Fibroblast of lung (primary cell): ENCODE measurements at regions not wholly inside any gene's neighbourhood (a gene's known extent, or its start where the extent isn't known, plus 50 kb on each side); places are given as distances from the start of the nearest gene placed in this dataset.

Source experiments
- DNase-seq, 2 donors: peaks; one replicate each; pipeline versions ENCODE4 v3.0.0 to v3.0.0-alpha.2; 2010; ENCODE audit warnings: low read depth in 2 of 2
- H2AFZ ChIP-seq: 2 replicates; pipeline ENCODE4 v1.5.1; 2012; ENCODE audit warnings: low read length, control low read depth, inconsistent platforms
- H3K27ac ChIP-seq: 2 replicates; pipeline ENCODE4 v1.5.1; 2011; ENCODE audit warnings: low read length, control low read depth; ENCODE audit not compliant: insufficient read depth
- H3K27me3 ChIP-seq: 2 replicates; pipeline ENCODE4 v1.5.1; 2011; ENCODE audit warnings: mild to moderate bottlenecking, low read length; ENCODE audit not compliant: control insufficient read depth, insufficient read depth
- H3K36me3 ChIP-seq: 2 replicates; pipeline ENCODE4 v1.5.1; 2011; ENCODE audit warnings: low read length; ENCODE audit not compliant: control insufficient read depth, insufficient read depth
- H3K4me1 ChIP-seq: 2 replicates; pipeline ENCODE4 v1.5.1; 2011; ENCODE audit warnings: low read length; ENCODE audit not compliant: control insufficient read depth, insufficient read depth; ENCODE audit errors: extremely low read depth
- H3K4me2 ChIP-seq: 2 replicates; pipeline ENCODE4 v1.5.1; 2011; ENCODE audit warnings: low read length, control low read depth; ENCODE audit not compliant: insufficient read depth; ENCODE audit errors: extremely low read depth
- H3K4me3 ChIP-seq, 4 experiments: fragments of 200-600 bp in 1 of 4; sonication (generic) in 1 of 4; replicated peaks in 1 of 4; 2 replicates each; pipeline ENCODE4 v1.5.1; 2011 to 2016; ENCODE audit warnings: low read length in 4 of 4, low read depth in 3 of 4, mild to moderate bottlenecking in 3 of 4, control low read depth in 2 of 4, inconsistent platforms in 1 of 4, mixed read lengths in 1 of 4; ENCODE audit not compliant: insufficient read depth in 1 of 4; ENCODE audit errors: control extremely low read depth in 1 of 4
- H3K79me2 ChIP-seq: 2 replicates; pipeline ENCODE4 v1.5.1; 2012; ENCODE audit warnings: mild to moderate bottlenecking, low read length, inconsistent platforms; ENCODE audit not compliant: control insufficient read depth, insufficient read depth
- H3K9ac ChIP-seq: 2 replicates; pipeline ENCODE4 v1.5.1; 2011; ENCODE audit warnings: mild to moderate bottlenecking, low read length, control low read depth; ENCODE audit not compliant: insufficient read depth
- H3K9me3 ChIP-seq: 2 replicates; pipeline ENCODE4 v1.5.1; 2012; ENCODE audit warnings: low read depth, low read length; ENCODE audit not compliant: control insufficient read depth, insufficient read depth
- H4K20me1 ChIP-seq: 2 replicates; pipeline ENCODE4 v1.5.1; 2011; ENCODE audit warnings: low read length; ENCODE audit not compliant: control insufficient read depth, insufficient read depth; ENCODE audit errors: extremely low read depth
- CTCF ChIP-seq, 2 donors: IDR thresholded peaks in 1 of 2; conservative IDR thresholded peaks in 1 of 2; 1 replicate in 1 of 2; 2 replicates in 1 of 2; pipeline ENCODE4 v1.5.1; 2011 to 2012; ENCODE audit warnings: low read length in 2 of 2, control low read depth in 1 of 2, inconsistent platforms in 1 of 2, low read depth in 1 of 2, mild to moderate bottlenecking in 1 of 2
- EZH2 ChIP-seq: IDR thresholded peaks from 2 replicates; pipeline ENCODE4 v1.5.1; 2012; ENCODE audit warnings: low read length, control low read depth, mild to moderate bottlenecking; ENCODE audit errors: missing control alignments

GRCh38 chr10:129280155-129280502, 186.9 kb upstream of the MGMT start:
- no peaks in the 10 kb centered on the region for H3K27me3 ChIP-seq
- TF ChIP-seq CTCF (conservative IDR thresholded peaks at IDR 0.05 in 1 of 2, IDR thresholded peaks at IDR 0.05 in 1 of 2; ENCODE audit: low read depth in 1 of 2, low read length in 2 of 2): no peak
- TF ChIP-seq EZH2: no peak
- no peaks in the 10 kb centered on the region for H3K79me2 ChIP-seq
- H3K9ac ChIP-seq: no peak overlapping the region
- no peaks in the 10 kb centered on the region for H3K9me3 ChIP-seq
- H2AFZ ChIP-seq: no peak overlapping the region
- no peaks in the 10 kb centered on the region for H3K36me3 ChIP-seq
- no peak overlapping the region for H3K4me3 ChIP-seq
- H4K20me1 ChIP-seq: no peaks in the 10 kb centered on the region
- no peak overlapping the region for H3K27ac ChIP-seq
- DNase-seq: no peak
- H3K4me2 ChIP-seq: no peak overlapping the region
- H3K4me1 ChIP-seq: no peaks in the 10 kb centered on the region

GRCh38 chr10:129280908-129281586, 186.0 kb upstream of the MGMT start:
- H3K4me1 ChIP-seq: no peaks in the 10 kb centered on the region
- DNase-seq: no peak
- H3K36me3 ChIP-seq: no peaks in the 10 kb centered on the region
- no peaks in the 10 kb centered on the region for H3K79me2 ChIP-seq
- no peak overlapping the region for H3K4me2 ChIP-seq
- no peak overlapping the region for H3K27ac ChIP-seq
- TF ChIP-seq CTCF (conservative IDR thresholded peaks at IDR 0.05 in 1 of 2, IDR thresholded peaks at IDR 0.05 in 1 of 2; ENCODE audit: low read depth in 1 of 2, low read length in 2 of 2): no peak
- no peak for TF ChIP-seq EZH2
- H3K27me3 ChIP-seq: no peaks in the 10 kb centered on the region
- H4K20me1 ChIP-seq: no peaks in the 10 kb centered on the region
- no peak overlapping the region for H3K4me3 ChIP-seq
- H3K9ac ChIP-seq: no peak overlapping the region
- no peak overlapping the region for H2AFZ ChIP-seq
- H3K9me3 ChIP-seq: no peaks in the 10 kb centered on the region

- Histone ChIP-seq H2AFZ (no peak overlapping the region), H3K9ac (no peak overlapping the region), H3K79me2 (no peaks in the 10 kb centered on the region), H3K4me1 (no peaks in the 10 kb centered on the region), H3K36me3 (no peaks in the 10 kb centered on the region), H3K4me3 (no peak overlapping the region), H3K27ac (no peak overlapping the region), H3K4me2 (no peak overlapping the region), H3K27me3 (no peaks in the 10 kb centered on the region), H3K9me3 (no peaks in the 10 kb centered on the region), H4K20me1 (no peaks in the 10 kb centered on the region)
- TF ChIP-seq EZH2 (no peak), CTCF (conservative IDR thresholded peaks at IDR 0.05 in 1 of 2, IDR thresholded peaks at IDR 0.05 in 1 of 2; ENCODE audit: low read depth in 1 of 2, low read length in 2 of 2) (no peak)
- no peak for DNase-seq
Observed at GRCh38 chr10:129285459-129285858, 181.6 kb upstream of the MGMT start.
